ENCODE measurements at regions not wholly inside any gene's neighbourhood (a gene's known extent, or its start where the extent isn't known, plus 50 kb on each side); places are given as distances from the start of the nearest gene placed in this dataset.

DNA sequence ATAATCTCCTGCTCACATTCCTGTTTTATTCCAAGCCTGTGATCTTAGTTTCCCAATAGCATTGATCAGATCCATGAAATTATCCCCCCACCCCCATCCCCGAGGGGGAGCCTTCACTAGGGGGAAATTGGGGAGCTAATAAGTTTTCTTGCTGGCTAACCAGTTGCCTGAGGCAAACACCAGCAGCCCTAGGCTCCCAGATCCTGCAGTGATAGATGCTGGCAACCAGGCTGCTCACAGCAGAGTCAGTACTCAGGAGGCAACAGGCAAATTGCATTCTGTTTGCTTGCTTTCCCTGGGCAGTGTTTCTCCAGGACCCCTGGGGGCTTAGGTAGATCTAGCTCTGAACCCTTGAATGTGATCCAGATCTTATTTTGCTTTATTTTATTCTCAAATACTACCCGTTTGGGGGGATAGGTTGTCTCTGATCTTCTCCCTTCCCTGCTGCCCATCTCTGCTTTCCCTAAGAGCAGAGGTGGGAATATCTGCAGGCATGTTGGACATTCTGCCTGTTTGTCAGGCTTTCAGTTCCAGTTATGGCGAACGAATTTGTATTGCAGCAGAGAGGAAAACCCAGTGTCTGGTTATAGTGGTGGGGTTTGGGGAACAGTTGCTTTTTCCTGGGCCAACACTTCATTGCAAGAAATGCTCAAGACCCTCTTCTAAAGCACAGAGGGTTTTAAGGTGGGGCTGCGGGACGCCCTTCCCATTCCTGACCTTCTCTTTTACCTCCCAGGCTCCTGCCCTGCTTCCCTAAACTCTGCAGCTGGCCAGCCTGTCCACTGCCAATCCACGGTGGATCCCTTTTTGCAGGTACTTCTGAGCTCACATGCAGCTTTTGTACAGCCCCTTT, 289.8 kb upstream of the PLXNA2 start:
- Histone ChIP-seq H3K27me3 (ENCODE audit: insufficient read depth) (no peaks in the 10 kb centered on the region), H3K9me2 (ENCODE audit: insufficient read depth) (no peaks in the 10 kb centered on the region), H3F3A (replicated peaks; ENCODE audit: low read depth) (no peaks in the 10 kb centered on the region), H2AFZ (peak overlapping the region; percentile 63), H3K4me1 (ENCODE audit: insufficient read depth) (peaks cover 9% of the 10 kb centered on the region; the same call in 1 of the 2 replicates), H3K4me3 (no peak overlapping the region), H4K20me1 (replicated peaks; ENCODE audit: insufficient read depth) (no peaks in the 10 kb centered on the region; the same call in 1 of the 2 replicates), H3K79me2 (replicated peaks; ENCODE audit: insufficient read depth) (no peaks in the 10 kb centered on the region), H3K27ac (ENCODE audit: low read depth) (no peak overlapping the region), H3K4me2 (no peak overlapping the region), H3K36me3 (ENCODE audit: insufficient read depth) (no peaks in the 10 kb centered on the region)
- ATAC-seq = peak; percentile 65
- TF ChIP-seq EZH2 (IDR thresholded peaks at IDR 0.05; ENCODE audit: low read depth, unreplicated experiment) (no peak), EZH2phosphoT487 (IDR thresholded peaks at IDR 0.05; ENCODE audit: unreplicated experiment) (no peak), NANOG (IDR thresholded peaks at IDR 0.05; ENCODE audit: borderline replicate concordance) (no peak), POLR2AphosphoS5 (IDR thresholded peaks at IDR 0.05; ENCODE audit: low read depth) (no peak), ZNF331 (CRISPR knock-in tag; IDR thresholded peaks at IDR 0.05; ENCODE audit: low read depth) (no peak), JUNB (IDR thresholded peaks at IDR 0.05; ENCODE audit: unreplicated experiment) (no peak), STAT1 (IDR thresholded peaks at IDR 0.05; ENCODE audit: unreplicated experiment) (no peak), ZNF114 (CRISPR knock-in tag; IDR thresholded peaks at IDR 0.05) (no peak), CREB1 (CRISPR knock-in tag; IDR thresholded peaks at IDR 0.05; ENCODE audit: low read depth) (no peak)
- TF ChIP-seq, protein P1, sequence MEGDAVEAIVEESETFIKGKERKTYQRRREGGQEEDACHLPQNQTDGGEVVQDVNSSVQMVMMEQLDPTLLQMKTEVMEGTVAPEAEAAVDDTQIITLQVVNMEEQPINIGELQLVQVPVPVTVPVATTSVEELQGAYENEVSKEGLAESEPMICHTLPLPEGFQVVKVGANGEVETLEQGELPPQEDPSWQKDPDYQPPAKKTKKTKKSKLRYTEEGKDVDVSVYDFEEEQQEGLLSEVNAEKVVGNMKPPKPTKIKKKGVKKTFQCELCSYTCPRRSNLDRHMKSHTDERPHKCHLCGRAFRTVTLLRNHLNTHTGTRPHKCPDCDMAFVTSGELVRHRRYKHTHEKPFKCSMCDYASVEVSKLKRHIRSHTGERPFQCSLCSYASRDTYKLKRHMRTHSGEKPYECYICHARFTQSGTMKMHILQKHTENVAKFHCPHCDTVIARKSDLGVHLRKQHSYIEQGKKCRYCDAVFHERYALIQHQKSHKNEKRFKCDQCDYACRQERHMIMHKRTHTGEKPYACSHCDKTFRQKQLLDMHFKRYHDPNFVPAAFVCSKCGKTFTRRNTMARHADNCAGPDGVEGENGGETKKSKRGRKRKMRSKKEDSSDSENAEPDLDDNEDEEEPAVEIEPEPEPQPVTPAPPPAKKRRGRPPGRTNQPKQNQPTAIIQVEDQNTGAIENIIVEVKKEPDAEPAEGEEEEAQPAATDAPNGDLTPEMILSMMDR (conservative IDR thresholded peaks at IDR 0.05; ENCODE audit: low read depth in 2 of 2) = no peak
- TF ChIP-seq, protein P2, sequence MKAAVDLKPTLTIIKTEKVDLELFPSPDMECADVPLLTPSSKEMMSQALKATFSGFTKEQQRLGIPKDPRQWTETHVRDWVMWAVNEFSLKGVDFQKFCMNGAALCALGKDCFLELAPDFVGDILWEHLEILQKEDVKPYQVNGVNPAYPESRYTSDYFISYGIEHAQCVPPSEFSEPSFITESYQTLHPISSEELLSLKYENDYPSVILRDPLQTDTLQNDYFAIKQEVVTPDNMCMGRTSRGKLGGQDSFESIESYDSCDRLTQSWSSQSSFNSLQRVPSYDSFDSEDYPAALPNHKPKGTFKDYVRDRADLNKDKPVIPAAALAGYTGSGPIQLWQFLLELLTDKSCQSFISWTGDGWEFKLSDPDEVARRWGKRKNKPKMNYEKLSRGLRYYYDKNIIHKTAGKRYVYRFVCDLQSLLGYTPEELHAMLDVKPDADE (IDR thresholded peaks at IDR 0.05) = no peak
- TF ChIP-seq, protein P3, sequence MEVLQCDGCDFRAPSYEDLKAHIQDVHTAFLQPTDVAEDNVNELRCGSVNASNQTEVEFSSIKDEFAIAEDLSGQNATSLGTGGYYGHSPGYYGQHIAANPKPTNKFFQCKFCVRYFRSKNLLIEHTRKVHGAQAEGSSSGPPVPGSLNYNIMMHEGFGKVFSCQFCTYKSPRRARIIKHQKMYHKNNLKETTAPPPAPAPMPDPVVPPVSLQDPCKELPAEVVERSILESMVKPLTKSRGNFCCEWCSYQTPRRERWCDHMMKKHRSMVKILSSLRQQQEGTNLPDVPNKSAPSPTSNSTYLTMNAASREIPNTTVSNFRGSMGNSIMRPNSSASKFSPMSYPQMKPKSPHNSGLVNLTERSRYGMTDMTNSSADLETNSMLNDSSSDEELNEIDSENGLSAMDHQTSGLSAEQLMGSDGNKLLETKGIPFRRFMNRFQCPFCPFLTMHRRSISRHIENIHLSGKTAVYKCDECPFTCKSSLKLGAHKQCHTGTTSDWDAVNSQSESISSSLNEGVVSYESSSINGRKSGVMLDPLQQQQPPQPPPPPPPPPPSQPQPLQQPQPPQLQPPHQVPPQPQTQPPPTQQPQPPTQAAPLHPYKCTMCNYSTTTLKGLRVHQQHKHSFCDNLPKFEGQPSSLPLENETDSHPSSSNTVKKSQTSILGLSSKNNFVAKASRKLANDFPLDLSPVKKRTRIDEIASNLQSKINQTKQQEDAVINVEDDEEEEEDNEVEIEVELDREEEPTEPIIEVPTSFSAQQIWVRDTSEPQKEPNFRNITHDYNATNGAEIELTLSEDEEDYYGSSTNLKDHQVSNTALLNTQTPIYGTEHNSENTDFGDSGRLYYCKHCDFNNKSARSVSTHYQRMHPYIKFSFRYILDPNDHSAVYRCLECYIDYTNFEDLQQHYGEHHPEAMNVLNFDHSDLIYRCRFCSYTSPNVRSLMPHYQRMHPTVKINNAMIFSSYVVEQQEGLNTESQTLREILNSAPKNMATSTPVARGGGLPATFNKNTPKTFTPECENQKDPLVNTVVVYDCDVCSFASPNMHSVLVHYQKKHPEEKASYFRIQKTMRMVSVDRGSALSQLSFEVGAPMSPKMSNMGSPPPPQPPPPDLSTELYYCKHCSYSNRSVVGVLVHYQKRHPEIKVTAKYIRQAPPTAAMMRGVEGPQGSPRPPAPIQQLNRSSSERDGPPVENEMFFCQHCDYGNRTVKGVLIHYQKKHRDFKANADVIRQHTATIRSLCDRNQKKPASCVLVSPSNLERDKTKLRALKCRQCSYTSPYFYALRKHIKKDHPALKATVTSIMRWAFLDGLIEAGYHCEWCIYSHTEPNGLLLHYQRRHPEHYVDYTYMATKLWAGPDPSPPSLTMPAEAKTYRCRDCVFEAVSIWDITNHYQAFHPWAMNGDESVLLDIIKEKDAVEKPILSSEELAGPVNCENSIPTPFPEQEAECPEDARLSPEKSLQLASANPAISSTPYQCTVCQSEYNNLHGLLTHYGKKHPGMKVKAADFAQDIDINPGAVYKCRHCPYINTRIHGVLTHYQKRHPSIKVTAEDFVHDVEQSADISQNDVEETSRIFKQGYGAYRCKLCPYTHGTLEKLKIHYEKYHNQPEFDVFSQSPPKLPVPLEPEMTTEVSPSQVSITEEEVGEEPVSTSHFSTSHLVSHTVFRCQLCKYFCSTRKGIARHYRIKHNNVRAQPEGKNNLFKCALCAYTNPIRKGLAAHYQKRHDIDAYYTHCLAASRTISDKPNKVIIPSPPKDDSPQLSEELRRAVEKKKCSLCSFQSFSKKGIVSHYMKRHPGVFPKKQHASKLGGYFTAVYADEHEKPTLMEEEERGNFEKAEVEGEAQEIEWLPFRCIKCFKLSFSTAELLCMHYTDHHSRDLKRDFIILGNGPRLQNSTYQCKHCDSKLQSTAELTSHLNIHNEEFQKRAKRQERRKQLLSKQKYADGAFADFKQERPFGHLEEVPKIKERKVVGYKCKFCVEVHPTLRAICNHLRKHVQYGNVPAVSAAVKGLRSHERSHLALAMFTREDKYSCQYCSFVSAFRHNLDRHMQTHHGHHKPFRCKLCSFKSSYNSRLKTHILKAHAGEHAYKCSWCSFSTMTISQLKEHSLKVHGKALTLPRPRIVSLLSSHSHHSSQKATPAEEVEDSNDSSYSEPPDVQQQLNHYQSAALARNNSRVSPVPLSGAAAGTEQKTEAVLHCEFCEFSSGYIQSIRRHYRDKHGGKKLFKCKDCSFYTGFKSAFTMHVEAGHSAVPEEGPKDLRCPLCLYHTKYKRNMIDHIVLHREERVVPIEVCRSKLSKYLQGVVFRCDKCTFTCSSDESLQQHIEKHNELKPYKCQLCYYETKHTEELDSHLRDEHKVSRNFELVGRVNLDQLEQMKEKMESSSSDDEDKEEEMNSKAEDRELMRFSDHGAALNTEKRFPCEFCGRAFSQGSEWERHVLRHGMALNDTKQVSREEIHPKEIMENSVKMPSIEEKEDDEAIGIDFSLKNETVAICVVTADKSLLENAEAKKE (CRISPR knock-in tag; IDR thresholded peaks at IDR 0.05) = no peak
- TF ChIP-seq, protein P4, sequence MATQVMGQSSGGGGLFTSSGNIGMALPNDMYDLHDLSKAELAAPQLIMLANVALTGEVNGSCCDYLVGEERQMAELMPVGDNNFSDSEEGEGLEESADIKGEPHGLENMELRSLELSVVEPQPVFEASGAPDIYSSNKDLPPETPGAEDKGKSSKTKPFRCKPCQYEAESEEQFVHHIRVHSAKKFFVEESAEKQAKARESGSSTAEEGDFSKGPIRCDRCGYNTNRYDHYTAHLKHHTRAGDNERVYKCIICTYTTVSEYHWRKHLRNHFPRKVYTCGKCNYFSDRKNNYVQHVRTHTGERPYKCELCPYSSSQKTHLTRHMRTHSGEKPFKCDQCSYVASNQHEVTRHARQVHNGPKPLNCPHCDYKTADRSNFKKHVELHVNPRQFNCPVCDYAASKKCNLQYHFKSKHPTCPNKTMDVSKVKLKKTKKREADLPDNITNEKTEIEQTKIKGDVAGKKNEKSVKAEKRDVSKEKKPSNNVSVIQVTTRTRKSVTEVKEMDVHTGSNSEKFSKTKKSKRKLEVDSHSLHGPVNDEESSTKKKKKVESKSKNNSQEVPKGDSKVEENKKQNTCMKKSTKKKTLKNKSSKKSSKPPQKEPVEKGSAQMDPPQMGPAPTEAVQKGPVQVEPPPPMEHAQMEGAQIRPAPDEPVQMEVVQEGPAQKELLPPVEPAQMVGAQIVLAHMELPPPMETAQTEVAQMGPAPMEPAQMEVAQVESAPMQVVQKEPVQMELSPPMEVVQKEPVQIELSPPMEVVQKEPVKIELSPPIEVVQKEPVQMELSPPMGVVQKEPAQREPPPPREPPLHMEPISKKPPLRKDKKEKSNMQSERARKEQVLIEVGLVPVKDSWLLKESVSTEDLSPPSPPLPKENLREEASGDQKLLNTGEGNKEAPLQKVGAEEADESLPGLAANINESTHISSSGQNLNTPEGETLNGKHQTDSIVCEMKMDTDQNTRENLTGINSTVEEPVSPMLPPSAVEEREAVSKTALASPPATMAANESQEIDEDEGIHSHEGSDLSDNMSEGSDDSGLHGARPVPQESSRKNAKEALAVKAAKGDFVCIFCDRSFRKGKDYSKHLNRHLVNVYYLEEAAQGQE (IDR thresholded peaks at IDR 0.05; ENCODE audit: unreplicated experiment) = no peak
- DNase-seq (ENCODE audit: low spot score) = no peak
- peaks cover 2% of the 10 kb centered on the region for H3K27me3 Mint-ChIP-seq (ENCODE audit: insufficient read depth, low read depth, poor library complexity)
- H3K36me3 Mint-ChIP-seq (ENCODE audit: low read depth) = no peaks in the 10 kb centered on the region
- H3K4me3 Mint-ChIP-seq = no peak overlapping the region
- peaks cover 39% of the 10 kb centered on the region for H3K4me1 Mint-ChIP-seq
- H3K27ac Mint-ChIP-seq = no peak overlapping the region
- no peaks in the 10 kb centered on the region for H3K9me3 Mint-ChIP-seq

Measured in GM23338 (cell line).